WTC11 (cell line): ENCODE measurements at regions not wholly inside any gene's neighbourhood (a gene's known extent, or its start where the extent isn't known, plus 50 kb on each side); places are given as distances from the start of the nearest gene placed in this dataset.

Source experiments
- ATAC-seq: fragments of 200-7000 bp; cut with Tn5 transposase; 2 replicates; pipeline ENCODE4 v1.10.0; 2021; ENCODE audit warnings: mild to moderate bottlenecking, moderate library complexity
- CTCF ChIA-PET: fragments of 300-600 bp; sonication (Branson Sonifier 250); formaldehyde crosslinking; loops from one replicate; lab custom pipeline; 2021; ENCODE audit warnings: antibody characterized with exemption; lab: Charles Lee
- POLR2A ChIA-PET: fragments of 350-600 bp; sonication (Branson Sonifier 250); formaldehyde crosslinking; loops from one replicate; lab custom pipeline; 2021; ENCODE audit warnings: antibody characterized with exemption; lab: Charles Lee
- DNase-seq: peaks from one replicate; pipeline ENCODE4 v3.0.0; 2021; ENCODE audit warnings: low spot score
- H3K27ac Mint-ChIP-seq: 2 replicates; pipeline ENCODE4 v1.8.0; 2021; ENCODE audit warnings: mixed read lengths
- H3K27me3 Mint-ChIP-seq: 2 replicates; pipeline ENCODE4 v1.8.0; 2021; ENCODE audit warnings: low read depth, mild to moderate bottlenecking, moderate library complexity, mixed read lengths
- H3K36me3 Mint-ChIP-seq: 2 replicates; pipeline ENCODE4 v1.8.0; 2021; ENCODE audit warnings: mixed read lengths
- H3K4me1 Mint-ChIP-seq: 2 replicates; pipeline ENCODE4 v1.8.0; 2022; ENCODE audit warnings: mixed read lengths
- H3K4me3 Mint-ChIP-seq: 2 replicates; pipeline ENCODE4 v1.8.0; 2021; ENCODE audit warnings: mild to moderate bottlenecking, moderate library complexity, mixed read lengths
- H3K9me3 Mint-ChIP-seq: 2 replicates; pipeline ENCODE4 v1.8.0; 2021; ENCODE audit warnings: mixed read lengths
- ELF4 ChIP-seq: sonication (generic); formaldehyde crosslinking; IDR thresholded peaks from 2 replicates; pipeline ENCODE4 v1.8.1; 2022; ENCODE audit warnings: low read depth, mild to moderate bottlenecking, moderate library complexity, missing genetic modification reagents
- MXD4 ChIP-seq: fragments of 250-450 bp; sonication (Bioruptor Pico); IDR thresholded peaks from 2 replicates; pipeline ENCODE4 v1.8.0; 2021; ENCODE audit warnings: mild to moderate bottlenecking, moderate library complexity, borderline replicate concordance
- SMAD3 ChIP-seq: sonication (generic); formaldehyde crosslinking; IDR thresholded peaks from 2 replicates; pipeline ENCODE4 v1.8.0; 2022; ENCODE audit warnings: missing genetic modification reagents, mild to moderate bottlenecking, borderline replicate concordance
- TCF7 ChIP-seq: sonication (generic); formaldehyde crosslinking; IDR thresholded peaks from 2 replicates; pipeline ENCODE4 v1.8.0; 2022; ENCODE audit warnings: mild to moderate bottlenecking, low read depth, missing genetic modification reagents, moderate library complexity
- ZNF138 ChIP-seq: sonication (generic); formaldehyde crosslinking; conservative IDR thresholded peaks from 2 replicates; pipeline ENCODE4 v1.8.1; 2022; ENCODE audit warnings: mild to moderate bottlenecking, moderate library complexity, missing genetic modification reagents
- ZNF263 ChIP-seq: sonication (generic); formaldehyde crosslinking; IDR thresholded peaks from 2 replicates; pipeline ENCODE4 v1.8.1; 2022; ENCODE audit warnings: low read depth, mild to moderate bottlenecking, moderate library complexity, missing genetic modification reagents
- ZNF317 ChIP-seq: sonication (generic); formaldehyde crosslinking; IDR thresholded peaks from 2 replicates; pipeline ENCODE4 v1.8.1; 2023; ENCODE audit warnings: low read depth, mild to moderate bottlenecking, moderate library complexity, missing genetic modification reagents, borderline replicate concordance
- TF ChIP-seq, protein P1 (sequence below): sonication (generic); formaldehyde crosslinking; IDR thresholded peaks from 2 replicates; pipeline ENCODE4 v1.8.1; 2023; ENCODE audit warnings: mild to moderate bottlenecking, missing genetic modification reagents, moderate library complexity
- TF ChIP-seq, protein P2 (sequence below): fragments of 250-450 bp; sonication (Bioruptor Pico); IDR thresholded peaks from 2 replicates; pipeline ENCODE4 v1.9.0; 2021; ENCODE audit warnings: mild to moderate bottlenecking, borderline replicate concordance
- TF ChIP-seq, protein P3 (sequence below): sonication (generic); formaldehyde crosslinking; IDR thresholded peaks from 2 replicates; pipeline ENCODE4 v1.8.0; 2022; ENCODE audit warnings: mild to moderate bottlenecking, missing genetic modification reagents
- TF ChIP-seq, protein P4 (sequence below): sonication (generic); formaldehyde crosslinking; IDR thresholded peaks from 2 replicates; pipeline ENCODE4 v1.8.0; 2023; ENCODE audit warnings: mild to moderate bottlenecking, missing genetic modification reagents
- TF ChIP-seq, protein P5 (sequence below): sonication (generic); formaldehyde crosslinking; conservative IDR thresholded peaks from 2 replicates; pipeline ENCODE4 v1.8.1; 2022; ENCODE audit warnings: mild to moderate bottlenecking, missing genetic modification reagents
- TF ChIP-seq, protein P6 (sequence below): sonication (generic); formaldehyde crosslinking; IDR thresholded peaks from 2 replicates; pipeline ENCODE4 v1.8.1; 2022; ENCODE audit warnings: low read depth, mild to moderate bottlenecking, moderate library complexity, missing genetic modification reagents, borderline replicate concordance
- TF ChIP-seq, protein P7 (sequence below): sonication (generic); formaldehyde crosslinking; IDR thresholded peaks from 2 replicates; pipeline ENCODE4 v1.8.1; 2023; ENCODE audit warnings: mild to moderate bottlenecking, missing genetic modification reagents
- TF ChIP-seq, protein P8 (sequence below): fragments of 250-450 bp; sonication (Bioruptor Pico); IDR thresholded peaks from 2 replicates; pipeline ENCODE4 v1.9.0; 2021; ENCODE audit warnings: mild to moderate bottlenecking
- TF ChIP-seq, protein P9 (sequence below): sonication (generic); formaldehyde crosslinking; IDR thresholded peaks from 2 replicates; pipeline ENCODE4 v1.8.0; 2022; ENCODE audit warnings: missing genetic modification reagents

DNA sequence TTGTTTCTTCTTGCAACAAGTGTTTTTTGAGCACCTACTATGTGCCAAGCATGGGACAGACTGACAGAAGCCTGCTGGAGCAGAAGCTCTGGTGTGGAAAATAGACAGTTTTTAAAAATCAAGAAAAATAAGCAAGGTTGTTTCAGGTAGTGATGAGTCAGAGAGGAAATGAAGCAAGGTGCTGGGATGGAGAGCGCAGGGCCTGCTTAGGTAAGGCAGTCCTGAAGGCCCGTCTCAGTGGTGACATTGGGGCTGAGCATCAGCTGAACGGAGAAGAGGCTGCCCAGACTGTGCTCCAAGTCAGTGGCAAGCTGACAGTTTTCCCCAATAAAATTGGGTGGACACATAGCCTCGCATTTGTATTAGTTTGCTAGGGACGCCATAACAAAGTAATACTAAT, 263.6 kb downstream of the SS18 start (continued):
- TF ChIP-seq TCF7 (CRISPR knock-in tag) (no peak), SMAD3 (CRISPR knock-in tag) (no peak), ZNF138 (CRISPR knock-in tag) (no peak), MXD4 (no peak)
- TF ChIP-seq, protein P1, sequence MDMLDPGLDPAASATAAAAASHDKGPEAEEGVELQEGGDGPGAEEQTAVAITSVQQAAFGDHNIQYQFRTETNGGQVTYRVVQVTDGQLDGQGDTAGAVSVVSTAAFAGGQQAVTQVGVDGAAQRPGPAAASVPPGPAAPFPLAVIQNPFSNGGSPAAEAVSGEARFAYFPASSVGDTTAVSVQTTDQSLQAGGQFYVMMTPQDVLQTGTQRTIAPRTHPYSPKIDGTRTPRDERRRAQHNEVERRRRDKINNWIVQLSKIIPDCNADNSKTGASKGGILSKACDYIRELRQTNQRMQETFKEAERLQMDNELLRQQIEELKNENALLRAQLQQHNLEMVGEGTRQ (CRISPR knock-in tag): no peak
- TF ChIP-seq, protein P2, sequence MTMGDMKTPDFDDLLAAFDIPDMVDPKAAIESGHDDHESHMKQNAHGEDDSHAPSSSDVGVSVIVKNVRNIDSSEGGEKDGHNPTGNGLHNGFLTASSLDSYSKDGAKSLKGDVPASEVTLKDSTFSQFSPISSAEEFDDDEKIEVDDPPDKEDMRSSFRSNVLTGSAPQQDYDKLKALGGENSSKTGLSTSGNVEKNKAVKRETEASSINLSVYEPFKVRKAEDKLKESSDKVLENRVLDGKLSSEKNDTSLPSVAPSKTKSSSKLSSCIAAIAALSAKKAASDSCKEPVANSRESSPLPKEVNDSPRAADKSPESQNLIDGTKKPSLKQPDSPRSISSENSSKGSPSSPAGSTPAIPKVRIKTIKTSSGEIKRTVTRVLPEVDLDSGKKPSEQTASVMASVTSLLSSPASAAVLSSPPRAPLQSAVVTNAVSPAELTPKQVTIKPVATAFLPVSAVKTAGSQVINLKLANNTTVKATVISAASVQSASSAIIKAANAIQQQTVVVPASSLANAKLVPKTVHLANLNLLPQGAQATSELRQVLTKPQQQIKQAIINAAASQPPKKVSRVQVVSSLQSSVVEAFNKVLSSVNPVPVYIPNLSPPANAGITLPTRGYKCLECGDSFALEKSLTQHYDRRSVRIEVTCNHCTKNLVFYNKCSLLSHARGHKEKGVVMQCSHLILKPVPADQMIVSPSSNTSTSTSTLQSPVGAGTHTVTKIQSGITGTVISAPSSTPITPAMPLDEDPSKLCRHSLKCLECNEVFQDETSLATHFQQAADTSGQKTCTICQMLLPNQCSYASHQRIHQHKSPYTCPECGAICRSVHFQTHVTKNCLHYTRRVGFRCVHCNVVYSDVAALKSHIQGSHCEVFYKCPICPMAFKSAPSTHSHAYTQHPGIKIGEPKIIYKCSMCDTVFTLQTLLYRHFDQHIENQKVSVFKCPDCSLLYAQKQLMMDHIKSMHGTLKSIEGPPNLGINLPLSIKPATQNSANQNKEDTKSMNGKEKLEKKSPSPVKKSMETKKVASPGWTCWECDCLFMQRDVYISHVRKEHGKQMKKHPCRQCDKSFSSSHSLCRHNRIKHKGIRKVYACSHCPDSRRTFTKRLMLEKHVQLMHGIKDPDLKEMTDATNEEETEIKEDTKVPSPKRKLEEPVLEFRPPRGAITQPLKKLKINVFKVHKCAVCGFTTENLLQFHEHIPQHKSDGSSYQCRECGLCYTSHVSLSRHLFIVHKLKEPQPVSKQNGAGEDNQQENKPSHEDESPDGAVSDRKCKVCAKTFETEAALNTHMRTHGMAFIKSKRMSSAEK (CRISPR knock-in tag): no peak
- TF ChIP-seq, protein P3, sequence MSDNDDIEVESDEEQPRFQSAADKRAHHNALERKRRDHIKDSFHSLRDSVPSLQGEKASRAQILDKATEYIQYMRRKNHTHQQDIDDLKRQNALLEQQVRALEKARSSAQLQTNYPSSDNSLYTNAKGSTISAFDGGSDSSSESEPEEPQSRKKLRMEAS: no peak
- TF ChIP-seq, protein P4, sequence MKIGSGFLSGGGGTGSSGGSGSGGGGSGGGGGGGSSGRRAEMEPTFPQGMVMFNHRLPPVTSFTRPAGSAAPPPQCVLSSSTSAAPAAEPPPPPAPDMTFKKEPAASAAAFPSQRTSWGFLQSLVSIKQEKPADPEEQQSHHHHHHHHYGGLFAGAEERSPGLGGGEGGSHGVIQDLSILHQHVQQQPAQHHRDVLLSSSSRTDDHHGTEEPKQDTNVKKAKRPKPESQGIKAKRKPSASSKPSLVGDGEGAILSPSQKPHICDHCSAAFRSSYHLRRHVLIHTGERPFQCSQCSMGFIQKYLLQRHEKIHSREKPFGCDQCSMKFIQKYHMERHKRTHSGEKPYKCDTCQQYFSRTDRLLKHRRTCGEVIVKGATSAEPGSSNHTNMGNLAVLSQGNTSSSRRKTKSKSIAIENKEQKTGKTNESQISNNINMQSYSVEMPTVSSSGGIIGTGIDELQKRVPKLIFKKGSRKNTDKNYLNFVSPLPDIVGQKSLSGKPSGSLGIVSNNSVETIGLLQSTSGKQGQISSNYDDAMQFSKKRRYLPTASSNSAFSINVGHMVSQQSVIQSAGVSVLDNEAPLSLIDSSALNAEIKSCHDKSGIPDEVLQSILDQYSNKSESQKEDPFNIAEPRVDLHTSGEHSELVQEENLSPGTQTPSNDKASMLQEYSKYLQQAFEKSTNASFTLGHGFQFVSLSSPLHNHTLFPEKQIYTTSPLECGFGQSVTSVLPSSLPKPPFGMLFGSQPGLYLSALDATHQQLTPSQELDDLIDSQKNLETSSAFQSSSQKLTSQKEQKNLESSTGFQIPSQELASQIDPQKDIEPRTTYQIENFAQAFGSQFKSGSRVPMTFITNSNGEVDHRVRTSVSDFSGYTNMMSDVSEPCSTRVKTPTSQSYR (CRISPR knock-in tag): no peak
- TF ChIP-seq, protein P5, sequence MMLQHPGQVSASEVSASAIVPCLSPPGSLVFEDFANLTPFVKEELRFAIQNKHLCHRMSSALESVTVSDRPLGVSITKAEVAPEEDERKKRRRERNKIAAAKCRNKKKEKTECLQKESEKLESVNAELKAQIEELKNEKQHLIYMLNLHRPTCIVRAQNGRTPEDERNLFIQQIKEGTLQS (CRISPR knock-in tag): no peak
- TF ChIP-seq, protein P6, sequence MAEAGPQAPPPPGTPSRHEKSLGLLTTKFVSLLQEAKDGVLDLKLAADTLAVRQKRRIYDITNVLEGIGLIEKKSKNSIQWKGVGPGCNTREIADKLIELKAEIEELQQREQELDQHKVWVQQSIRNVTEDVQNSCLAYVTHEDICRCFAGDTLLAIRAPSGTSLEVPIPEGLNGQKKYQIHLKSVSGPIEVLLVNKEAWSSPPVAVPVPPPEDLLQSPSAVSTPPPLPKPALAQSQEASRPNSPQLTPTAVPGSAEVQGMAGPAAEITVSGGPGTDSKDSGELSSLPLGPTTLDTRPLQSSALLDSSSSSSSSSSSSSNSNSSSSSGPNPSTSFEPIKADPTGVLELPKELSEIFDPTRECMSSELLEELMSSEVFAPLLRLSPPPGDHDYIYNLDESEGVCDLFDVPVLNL (CRISPR knock-in tag): no peak

DNA sequence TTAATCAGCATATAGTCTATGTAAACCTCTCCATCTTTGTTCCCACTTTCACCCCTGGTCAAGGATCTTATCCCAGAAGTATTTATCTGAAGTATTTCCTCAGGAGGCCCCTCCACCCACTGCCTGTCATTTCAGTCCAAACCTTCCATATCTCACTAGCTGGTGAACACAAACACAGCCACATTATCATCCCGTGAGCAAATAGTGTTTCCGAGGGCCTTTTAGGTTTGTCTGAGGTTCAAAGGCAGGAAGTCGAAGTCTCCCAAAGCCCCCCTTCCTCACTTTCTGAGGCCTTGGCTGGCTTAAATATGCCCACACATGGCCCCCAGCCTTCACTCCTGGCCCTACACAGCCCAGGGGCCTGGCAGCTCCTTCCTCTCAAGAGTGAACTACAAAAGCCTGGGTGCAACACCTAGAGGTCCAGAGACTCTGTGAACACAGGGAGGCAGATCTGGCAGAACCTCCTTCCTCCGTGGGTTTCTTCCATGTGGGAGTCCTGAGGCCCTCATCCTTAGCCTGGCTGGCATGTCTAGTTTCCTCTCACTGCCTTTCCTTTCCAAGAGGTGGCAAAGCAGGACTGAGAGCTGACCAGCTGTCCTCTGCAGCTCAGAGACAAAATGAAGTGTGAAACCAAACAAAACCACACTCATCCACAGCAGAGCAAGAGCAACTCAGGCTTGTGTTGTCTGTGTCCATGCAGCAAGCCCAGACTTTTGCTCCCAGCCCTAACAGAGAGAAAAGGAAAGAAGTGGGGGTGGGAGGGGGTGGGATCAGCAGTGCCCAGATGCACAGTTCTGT, 264.2 kb downstream of the SS18 start:
- ATAC-seq: no peak
- Mint-ChIP-seq H3K4me3 (no peak overlapping the region), H3K4me1 (peaks cover 8% of the 10 kb centered on the region), H3K36me3 (no peaks in the 10 kb centered on the region), H3K9me3 (no peaks in the 10 kb centered on the region), H3K27ac (no peak overlapping the region), H3K27me3 (no peaks in the 10 kb centered on the region)
- ChIA-PET CTCF (no interaction called here), POLR2A (no interaction called here)
- no peak for DNase-seq
- TF ChIP-seq, protein P7, sequence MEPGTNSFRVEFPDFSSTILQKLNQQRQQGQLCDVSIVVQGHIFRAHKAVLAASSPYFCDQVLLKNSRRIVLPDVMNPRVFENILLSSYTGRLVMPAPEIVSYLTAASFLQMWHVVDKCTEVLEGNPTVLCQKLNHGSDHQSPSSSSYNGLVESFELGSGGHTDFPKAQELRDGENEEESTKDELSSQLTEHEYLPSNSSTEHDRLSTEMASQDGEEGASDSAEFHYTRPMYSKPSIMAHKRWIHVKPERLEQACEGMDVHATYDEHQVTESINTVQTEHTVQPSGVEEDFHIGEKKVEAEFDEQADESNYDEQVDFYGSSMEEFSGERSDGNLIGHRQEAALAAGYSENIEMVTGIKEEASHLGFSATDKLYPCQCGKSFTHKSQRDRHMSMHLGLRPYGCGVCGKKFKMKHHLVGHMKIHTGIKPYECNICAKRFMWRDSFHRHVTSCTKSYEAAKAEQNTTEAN (CRISPR knock-in tag): no peak
- TF ChIP-seq ZNF317 (no peak), MXD4 (no peak), SMAD3 (CRISPR knock-in tag) (no peak), ZNF263 (CRISPR knock-in tag) (no peak), ELF4 (CRISPR knock-in tag) (no peak)
- TF ChIP-seq, protein P8, sequence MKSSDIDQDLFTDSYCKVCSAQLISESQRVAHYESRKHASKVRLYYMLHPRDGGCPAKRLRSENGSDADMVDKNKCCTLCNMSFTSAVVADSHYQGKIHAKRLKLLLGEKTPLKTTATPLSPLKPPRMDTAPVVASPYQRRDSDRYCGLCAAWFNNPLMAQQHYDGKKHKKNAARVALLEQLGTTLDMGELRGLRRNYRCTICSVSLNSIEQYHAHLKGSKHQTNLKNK (CRISPR knock-in tag): no peak
- TF ChIP-seq, protein P9, sequence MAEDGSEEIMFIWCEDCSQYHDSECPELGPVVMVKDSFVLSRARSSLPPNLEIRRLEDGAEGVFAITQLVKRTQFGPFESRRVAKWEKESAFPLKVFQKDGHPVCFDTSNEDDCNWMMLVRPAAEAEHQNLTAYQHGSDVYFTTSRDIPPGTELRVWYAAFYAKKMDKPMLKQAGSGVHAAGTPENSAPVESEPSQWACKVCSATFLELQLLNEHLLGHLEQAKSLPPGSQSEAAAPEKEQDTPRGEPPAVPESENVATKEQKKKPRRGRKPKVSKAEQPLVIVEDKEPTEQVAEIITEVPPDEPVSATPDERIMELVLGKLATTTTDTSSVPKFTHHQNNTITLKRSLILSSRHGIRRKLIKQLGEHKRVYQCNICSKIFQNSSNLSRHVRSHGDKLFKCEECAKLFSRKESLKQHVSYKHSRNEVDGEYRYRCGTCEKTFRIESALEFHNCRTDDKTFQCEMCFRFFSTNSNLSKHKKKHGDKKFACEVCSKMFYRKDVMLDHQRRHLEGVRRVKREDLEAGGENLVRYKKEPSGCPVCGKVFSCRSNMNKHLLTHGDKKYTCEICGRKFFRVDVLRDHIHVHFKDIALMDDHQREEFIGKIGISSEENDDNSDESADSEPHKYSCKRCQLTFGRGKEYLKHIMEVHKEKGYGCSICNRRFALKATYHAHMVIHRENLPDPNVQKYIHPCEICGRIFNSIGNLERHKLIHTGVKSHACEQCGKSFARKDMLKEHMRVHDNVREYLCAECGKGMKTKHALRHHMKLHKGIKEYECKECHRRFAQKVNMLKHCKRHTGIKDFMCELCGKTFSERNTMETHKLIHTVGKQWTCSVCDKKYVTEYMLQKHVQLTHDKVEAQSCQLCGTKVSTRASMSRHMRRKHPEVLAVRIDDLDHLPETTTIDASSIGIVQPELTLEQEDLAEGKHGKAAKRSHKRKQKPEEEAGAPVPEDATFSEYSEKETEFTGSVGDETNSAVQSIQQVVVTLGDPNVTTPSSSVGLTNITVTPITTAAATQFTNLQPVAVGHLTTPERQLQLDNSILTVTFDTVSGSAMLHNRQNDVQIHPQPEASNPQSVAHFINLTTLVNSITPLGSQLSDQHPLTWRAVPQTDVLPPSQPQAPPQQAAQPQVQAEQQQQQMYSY (CRISPR knock-in tag): no peak
